HG03045 (cell line): ENCODE measurements at regions not wholly inside any gene's neighbourhood (a gene's known extent, or its start where the extent isn't known, plus 50 kb on each side); places are given as distances from the start of the nearest gene placed in this dataset.
"Not testable (repeated sequence)": the region's sequence is repeated elsewhere in the genome, so short reads cannot be mapped to it uniquely, and the experiment has no call there.

Experiments used
- ATAC-seq: cut with Tn5 transposase; IDR thresholded peaks from one replicate; pipeline ENCODE4 v1.9.1; 2021; ENCODE audit warnings: mild to moderate bottlenecking, moderate library complexity; ENCODE audit not compliant: unreplicated experiment

- no peak for ATAC-seq
These were observed 70.1 kb downstream of the FBXO4 start for GRCh38 chr5:41995193-41995592.

DNA sequence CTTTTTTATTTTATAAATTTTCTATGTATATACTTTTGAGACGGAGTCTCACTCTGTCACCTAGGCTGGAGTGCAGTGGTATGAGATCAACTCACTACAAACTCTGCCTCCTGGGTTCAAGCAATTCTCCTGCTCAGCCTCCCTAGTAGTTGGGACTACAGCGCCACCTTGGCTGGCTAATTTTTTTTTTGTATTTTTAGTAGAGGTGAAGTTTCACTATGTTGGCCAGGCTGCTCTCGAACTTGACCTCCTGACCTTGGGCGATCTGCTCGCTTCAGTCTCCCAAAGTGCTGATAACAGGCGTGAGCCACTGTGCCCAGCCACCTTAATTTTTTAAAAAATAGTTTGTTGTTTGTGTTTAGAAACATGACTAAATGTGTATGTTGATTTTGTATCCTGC, 76.6 kb downstream of the FBXO4 start:
- no peak for ATAC-seq

DNA sequence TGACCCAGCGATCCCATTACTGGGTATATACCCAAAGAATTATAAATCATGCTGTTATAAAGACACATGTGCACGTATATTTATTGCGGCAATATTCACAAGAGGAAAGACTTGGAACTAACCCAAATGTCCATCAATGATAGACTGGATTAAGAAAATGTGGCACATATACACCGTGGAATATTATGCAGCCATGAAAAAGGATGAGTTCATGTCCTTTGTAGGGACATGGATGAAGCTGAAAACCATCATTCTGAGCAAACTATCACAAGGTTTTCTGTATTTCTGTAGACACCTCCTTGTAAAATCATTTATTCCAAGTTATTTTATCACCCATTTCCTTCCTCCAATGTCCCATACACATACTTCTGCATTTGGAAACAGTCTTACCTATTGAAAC, 78.8 kb downstream of the FBXO4 start:
- ATAC-seq = not testable (repeated sequence)

DNA sequence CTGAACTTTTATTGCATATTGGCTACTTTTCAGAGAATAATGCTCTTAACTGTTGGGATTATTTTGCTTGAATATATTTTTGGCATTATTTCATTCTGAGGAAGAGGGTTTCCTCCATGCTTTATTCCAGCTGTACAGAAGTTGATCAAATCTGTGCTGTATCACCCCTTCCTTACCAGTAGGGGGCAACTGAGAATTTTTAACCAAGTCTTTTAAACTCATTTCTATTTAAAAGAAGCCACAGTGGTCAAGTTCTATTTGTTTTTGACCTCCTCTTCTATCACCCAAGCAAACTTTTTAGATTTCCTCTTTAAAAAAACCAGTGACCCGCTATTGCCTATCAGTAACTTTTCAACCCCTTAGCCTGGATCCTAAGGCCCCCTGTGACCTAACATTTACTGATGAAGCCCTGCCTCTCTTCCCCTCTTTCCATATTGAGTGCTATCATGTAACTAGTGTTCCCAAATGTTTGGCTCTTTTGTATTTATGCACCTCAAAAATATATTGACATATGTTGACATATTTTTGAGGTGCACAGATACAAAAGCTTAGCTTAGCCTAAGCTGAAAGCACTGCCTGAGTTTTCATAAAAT, 80.6 kb downstream of the FBXO4 start:
- ATAC-seq = no peak

DNA sequence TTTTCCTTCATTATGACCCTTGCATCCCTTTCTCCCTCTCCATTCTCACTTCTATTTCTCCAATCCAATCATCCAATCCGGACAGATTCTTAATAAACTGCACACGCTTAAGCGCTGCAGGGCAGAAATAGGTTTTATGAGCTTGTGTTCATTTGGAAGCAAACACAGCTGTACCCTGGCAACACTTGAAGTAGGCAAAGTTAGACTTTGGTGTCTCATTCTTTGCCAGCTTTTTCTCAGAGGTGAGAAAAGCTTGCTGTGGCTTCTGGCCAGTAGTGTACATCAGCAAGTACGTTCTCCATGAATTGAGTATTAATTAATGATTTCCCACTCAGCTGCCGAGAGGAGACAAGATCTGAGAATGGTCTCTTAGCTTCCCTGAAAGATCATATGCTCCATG, 88.5 kb downstream of the FBXO4 start:
- no peak for ATAC-seq

GRCh38 chr5:42015254-42015653, 90.2 kb downstream of the FBXO4 start:
- ATAC-seq = no peak

DNA sequence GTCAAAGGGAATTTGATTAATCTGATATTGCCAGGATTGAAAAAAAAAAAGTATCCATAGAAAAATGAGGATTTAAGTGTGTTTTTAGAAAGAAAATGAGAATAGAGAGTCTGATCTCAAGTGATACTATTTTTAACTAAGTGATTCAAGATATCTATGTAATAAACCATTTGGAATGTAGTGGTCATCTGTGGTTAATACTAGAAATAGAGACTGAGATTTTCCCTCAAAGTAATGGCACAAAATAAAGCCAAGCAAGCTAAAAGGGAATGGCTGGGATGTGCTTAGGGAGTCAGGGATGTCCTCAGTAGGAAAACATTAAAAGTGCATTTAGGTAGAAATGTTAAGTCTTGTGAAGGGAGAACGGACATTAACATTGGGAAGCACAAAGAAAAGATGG, 90.6 kb downstream of the FBXO4 start:
- ATAC-seq = no peak

GRCh38 chr5:42020788-42021530, 95.9 kb downstream of the FBXO4 start:
- ATAC-seq = no peak

GRCh38 chr5:42021923-42022322, 96.8 kb downstream of the FBXO4 start:
- no peak for ATAC-seq

DNA sequence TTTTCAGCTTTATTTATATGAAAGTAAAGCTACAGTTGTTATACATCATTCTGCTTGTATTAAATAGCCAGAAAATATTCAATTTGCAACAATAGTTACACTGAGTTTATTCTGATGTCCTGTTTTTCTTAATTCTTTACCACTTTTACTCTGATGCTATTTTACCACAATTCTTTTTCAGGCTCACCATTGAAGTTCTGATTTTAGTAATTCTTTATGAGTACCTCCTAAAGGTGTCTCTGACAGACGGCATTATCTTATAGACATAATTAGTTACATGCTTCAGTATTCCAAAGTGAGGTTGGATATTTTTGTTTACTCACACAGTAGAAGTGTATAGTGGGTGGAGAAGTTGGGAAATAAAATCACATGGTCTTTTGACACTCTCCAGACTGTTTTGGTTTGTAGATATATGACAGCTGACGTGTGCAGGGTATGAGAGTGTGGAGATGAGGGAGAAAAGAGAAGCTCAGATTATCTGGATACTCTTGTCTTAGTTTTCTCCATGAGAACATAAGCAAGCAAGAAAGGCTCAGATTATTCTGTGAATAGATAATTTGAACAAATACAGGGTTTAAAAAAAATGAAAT, 97.4 kb downstream of the FBXO4 start:
- no peak for ATAC-seq

DNA sequence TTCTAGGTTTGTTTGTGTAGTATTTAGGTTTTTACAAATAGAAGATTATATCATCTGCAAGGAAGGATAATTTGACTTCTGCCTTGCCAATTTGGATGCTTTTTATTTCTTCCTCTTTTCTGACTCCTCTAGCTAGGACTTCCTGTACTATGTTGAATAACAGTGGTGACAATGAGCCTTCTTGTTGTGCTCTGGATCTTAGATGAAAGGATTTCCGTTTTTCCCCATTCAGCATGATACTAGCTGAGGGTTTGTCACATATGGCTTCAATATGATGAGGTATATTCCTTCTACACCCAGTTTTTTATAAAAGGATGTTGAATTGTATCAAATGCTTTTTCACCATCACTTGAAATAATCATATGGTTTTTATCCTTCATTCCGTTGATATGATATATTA, 101.4 kb downstream of the FBXO4 start:
- no peak for ATAC-seq

DNA sequence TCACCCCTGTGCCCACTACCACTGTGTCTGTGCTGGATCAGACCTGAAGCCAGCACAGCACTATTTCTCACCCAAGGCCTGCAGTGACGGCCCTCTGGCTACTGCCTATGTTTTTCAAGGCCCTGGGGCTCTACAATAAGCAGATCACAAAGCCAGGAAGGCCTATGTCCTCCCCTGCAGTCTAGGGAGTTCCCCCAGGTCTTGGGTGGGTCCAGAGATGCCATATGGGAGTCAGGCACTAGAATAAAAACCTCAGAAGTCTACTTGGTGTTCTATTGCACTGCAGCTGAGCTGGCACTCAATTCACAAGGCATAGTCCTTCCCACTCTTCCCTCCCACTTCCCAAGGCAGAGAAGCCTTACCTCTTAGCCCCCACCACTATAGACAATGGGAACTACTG, 107.1 kb downstream of the FBXO4 start:
- ATAC-seq = no peak

DNA sequence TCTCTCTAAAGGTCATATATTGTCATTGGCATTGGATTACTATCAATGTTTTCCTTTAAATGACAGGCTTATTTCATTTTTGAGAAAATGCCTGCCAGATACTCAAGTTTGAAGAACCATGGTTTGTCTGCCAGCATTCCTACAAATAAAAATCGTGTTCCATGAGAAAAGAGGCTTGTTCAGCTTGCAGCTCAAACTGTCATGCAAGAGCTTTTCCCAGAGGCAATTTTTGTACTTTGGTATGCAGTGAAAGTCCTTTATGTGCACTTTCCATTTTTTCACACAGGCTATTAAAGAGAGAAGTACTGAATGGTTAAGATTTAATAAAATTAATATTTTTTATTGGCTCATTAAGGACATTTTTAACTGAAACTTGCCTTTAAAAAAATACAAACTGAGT, 110.4 kb downstream of the FBXO4 start:
- no peak for ATAC-seq

DNA sequence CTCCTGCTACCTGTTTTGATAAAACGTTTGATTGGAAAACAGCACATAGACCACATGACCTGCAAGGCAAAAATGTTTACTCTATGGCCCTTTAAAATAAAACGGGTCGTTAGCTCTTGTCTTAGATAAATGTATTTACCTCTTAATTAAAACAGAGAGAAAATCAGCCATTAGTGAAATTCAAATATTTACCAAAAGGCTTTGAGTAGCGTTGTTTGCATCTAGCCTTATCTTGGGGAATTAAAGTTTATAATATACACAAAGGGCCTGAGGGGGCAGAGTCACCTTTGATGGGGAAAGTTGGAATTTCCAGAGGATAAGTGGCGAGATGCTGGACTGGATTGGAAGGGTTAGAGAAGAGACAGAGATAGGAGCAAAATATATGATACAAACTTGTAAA, 111.3 kb downstream of the FBXO4 start:
- ATAC-seq = no peak

DNA sequence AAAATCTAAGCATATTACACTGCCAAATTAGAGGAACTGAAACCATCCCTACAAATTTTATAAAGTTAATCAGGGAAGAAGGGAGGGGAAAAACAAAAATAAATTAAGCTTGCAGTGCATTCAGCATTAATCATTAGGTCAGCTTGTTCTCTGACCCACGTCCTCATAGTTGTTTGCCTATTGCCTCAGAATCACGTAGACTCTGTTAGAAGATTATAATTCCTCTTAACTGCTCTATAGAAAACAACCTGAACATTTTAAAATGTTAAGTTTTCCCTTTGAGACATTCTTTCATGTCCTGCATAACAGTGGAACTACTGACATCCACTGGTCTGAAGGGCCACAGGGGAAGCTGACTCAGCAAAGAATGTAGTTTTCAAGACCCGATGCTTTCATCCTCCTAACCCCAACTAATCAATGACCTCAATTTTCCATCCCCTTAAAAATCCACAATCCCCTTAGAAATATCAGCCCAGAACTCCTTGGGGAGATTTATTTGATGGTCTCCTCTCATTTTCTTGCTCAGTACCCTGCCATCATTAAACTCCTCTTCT, 112.4 kb downstream of the FBXO4 start:
- no peak for ATAC-seq

- ATAC-seq = no peak
These were observed 118.3 kb downstream of the FBXO4 start for GRCh38 chr5:42043400-42043799.

- ATAC-seq = no peak
These were observed 132.2 kb downstream of the FBXO4 start for GRCh38 chr5:42057254-42057690.

DNA sequence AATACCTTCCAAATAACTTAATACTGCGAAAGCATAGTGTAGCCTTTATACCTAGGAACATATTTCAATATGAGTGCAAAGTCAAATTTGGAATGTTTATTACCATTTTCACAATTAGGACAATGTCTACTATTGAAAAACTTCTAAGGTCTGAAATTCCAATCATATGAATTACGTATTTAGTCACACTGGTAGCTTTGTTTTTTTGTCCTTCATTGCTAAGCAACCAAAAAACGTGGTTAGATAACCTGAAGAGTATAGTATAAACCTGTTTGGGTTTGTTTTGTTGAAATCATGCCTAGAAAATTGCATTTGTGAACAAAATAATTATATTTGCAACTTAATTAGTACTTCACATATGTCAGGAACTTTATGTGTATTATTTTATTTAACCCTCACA, 134.2 kb downstream of the FBXO4 start:
- ATAC-seq = no peak

DNA sequence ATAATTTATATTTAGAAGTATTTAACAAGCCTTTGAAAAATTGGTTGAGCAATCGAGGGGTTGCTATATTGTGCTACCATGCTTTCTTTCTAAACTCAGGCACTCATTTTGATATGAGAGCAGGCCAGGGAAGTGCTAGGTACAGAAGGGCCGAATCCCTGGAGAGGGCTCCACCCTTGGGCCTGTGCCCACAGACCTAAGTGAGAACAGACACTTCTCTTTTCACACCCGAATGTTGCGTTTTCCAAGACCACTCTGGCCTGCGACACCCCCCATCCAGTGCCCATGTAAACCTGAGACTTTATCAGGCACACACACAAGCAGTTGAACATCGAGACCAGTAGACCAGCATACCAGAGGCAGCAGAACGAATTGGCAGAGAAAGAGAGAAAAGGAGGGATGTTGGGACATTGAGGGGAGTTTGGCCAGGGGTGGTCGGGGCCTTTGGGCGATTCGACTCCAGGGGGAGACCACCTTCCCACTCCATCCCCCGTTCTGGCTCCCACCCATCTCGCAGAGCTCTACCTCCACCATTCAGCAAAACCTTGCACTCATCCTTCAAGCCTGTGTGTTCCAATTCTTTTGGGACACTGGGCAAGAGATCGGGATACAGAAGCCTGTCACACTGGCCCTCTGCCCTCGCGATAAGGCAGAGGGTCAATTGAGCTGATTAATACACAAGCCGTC, 134.8 kb downstream of the FBXO4 start:
- no peak for ATAC-seq

- ATAC-seq = no peak
These were observed 136.0 kb downstream of the FBXO4 start for GRCh38 chr5:42061121-42061520.

DNA sequence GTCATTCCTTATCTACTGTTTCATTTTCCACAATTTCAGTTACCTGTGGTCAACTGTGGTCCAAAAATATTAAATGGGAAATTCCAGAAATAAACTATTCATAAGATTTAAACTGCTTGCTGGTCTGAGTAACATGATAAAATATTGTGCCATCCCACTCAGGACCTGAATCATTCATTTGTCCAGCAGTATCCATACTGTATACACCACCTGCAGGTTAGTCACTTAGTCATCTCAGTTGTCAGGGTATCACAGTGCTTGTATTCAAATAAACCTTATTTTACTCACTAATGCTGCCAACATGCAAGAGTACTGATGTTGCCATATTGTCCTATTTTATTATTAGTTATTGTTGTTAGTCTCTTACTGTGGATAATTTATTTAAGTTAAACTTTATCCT, 139.7 kb downstream of the FBXO4 start:
- no peak for ATAC-seq

DNA sequence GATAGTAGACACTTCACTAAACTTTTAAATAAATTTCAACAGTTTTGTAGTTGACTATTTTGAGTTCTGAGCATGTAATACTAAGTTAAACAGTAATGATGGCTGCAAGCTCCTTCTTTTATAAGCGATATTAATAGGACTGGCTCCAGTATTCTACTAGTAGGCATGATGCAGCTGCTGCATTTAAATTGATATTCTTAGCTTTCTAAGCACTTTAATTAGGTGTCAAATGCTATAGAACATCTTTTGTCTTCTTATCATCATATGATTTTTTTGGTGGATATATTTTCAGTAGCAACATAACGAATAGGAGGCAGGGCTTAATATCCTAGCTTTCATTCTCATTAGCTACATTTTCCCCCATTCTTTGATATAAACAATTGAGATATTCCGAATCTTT, 141.1 kb downstream of the FBXO4 start:
- no peak for ATAC-seq
